ENCODE measurements at regions not wholly inside any gene's neighbourhood (a gene's known extent, or its start where the extent isn't known, plus 50 kb on each side); places are given as distances from the start of the nearest gene placed in this dataset.

DNA sequence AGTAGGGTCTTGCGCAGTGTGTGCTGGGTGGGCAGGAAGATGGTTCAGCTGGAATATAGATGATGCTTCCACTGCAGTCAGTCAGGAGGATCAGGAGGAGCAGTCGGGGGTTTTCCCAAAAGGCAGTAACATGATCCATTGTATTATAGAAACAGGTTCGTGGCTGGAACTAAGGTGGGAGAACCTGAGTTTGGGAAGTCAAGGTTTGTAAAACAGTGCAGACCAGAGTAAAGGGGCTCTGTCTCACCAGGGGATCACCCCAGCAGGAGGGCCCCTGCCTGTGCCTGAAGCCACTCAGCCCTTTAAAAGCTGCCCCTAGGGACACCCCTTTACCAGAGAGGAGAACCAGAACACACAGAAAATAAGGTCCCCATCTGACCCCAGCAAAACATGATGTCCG is 213.4 kb downstream of the AUH start:
- no peak overlapping the region for H2BK120ac ChIP-seq (replicated peaks; ENCODE audit: low read depth, low read length)
- TF ChIP-seq PHF8 (conservative IDR thresholded peaks at IDR 0.05; ENCODE audit: low read depth, low read length) (no peak), BACH1 (IDR thresholded peaks at IDR 0.05; ENCODE audit: low read length) (no peak), KDM5A (IDR thresholded peaks at IDR 0.05; ENCODE audit: low read length) (no peak), BRCA1 (IDR thresholded peaks at IDR 0.05; ENCODE audit: low read depth, low read length) (no peak), CEBPB (IDR thresholded peaks at IDR 0.05; ENCODE audit: low read depth, low read length) (no peak), SIRT6 (IDR thresholded peaks at IDR 0.05; ENCODE audit: low read length) (no peak), CBX8 (IDR thresholded peaks at IDR 0.05; ENCODE audit: borderline replicate concordance, low read depth, low read length) (no peak), RBBP5 (IDR thresholded peaks at IDR 0.05; ENCODE audit: borderline replicate concordance, low read depth, low read length) (no peak)
- peaks cover 0 to 12% (median 9%) of the 10 kb centered on the region in 4 experiments for H3K4me1 ChIP-seq (replicated peaks in 1 of 4; ENCODE audit: control insufficient read depth in 3 of 4, insufficient read depth in 4 of 4, low read length in 3 of 4)
- H4K8ac ChIP-seq (ENCODE audit: extremely low read depth, insufficient read depth, low read length), result no peak overlapping the region
- H3K56ac ChIP-seq (replicated peaks; ENCODE audit: insufficient read length, low read depth, low read length), result no peak overlapping the region
- no peak overlapping the region for H3K27ac ChIP-seq (ENCODE audit: low read depth, low read length)
- no peak overlapping the region for H2BK5ac ChIP-seq (ENCODE audit: low read depth, low read length)
- H3K4me2 ChIP-seq (ENCODE audit: insufficient read depth in 1 of 2, low read depth in 2 of 2, low read length in 2 of 2), result peak overlapping the region in 1 of 2 experiments; percentile 3; a peak in 1 of 4 replicates
- H3K23me2 ChIP-seq (ENCODE audit: low read depth, low read length), result no peaks in the 10 kb centered on the region
- H4K20me1 ChIP-seq (replicated peaks in 1 of 2; ENCODE audit: control insufficient read depth in 1 of 2, insufficient read depth in 2 of 2, low read length in 2 of 2), result no peaks in the 10 kb centered on the region
- no peak for DNase-seq (ENCODE audit: low read depth in 1 of 2, low spot score in 2 of 2)
- ChIA-PET CTCF (ENCODE audit: partially characterized antibody) (no interaction called here), POLR2A (ENCODE audit: partially characterized antibody) (no interaction called here)
- H4K91ac ChIP-seq (replicated peaks; ENCODE audit: insufficient read length, low read length), result no peak overlapping the region
- no peak overlapping the region for H2BK12ac ChIP-seq (ENCODE audit: low read depth, low read length)
- no peak overlapping the region for H3K4ac ChIP-seq (replicated peaks; ENCODE audit: insufficient read length, low read depth, low read length)
- no peaks in the 10 kb centered on the region for H3K79me2 ChIP-seq (ENCODE audit: control insufficient read depth in 1 of 2, insufficient read depth in 2 of 2, low read length in 2 of 2)
- H4K5ac ChIP-seq (ENCODE audit: insufficient read length, low read depth, low read length), result no peak overlapping the region
- no peak overlapping the region for H3K23ac ChIP-seq (ENCODE audit: insufficient read length)
- no peaks in the 10 kb centered on the region for H3K27me3 ChIP-seq (replicated peaks in 1 of 4; ENCODE audit: control insufficient read depth in 3 of 4, extremely low read depth in 1 of 4, insufficient read depth in 3 of 4, low read length in 3 of 4)
- no peak overlapping the region for H3K18ac ChIP-seq (ENCODE audit: extremely low read depth, low read length)
- no peak overlapping the region; the same call in 1 of the 2 replicates for H2AK5ac ChIP-seq (ENCODE audit: low read depth, low read length)
- no peak overlapping the region for H2BK20ac ChIP-seq (ENCODE audit: low read length)
- H3K14ac ChIP-seq (ENCODE audit: insufficient read length), result no peak overlapping the region
- H3K9ac ChIP-seq (replicated peaks in 1 of 4; ENCODE audit: extremely low read depth in 1 of 4, low read depth in 3 of 4, low read length in 3 of 4), result no peak overlapping the region
- no peak overlapping the region for H2AFZ ChIP-seq (ENCODE audit: low read length)
- H3K9me3 ChIP-seq (ENCODE audit: insufficient read depth in 2 of 2, low read depth in 1 of 2, low read length in 1 of 2), result peaks cover 22 to 25% of the 10 kb centered on the region in 2 experiments
- no peak overlapping the region; a peak in 1 of 8 replicates for H3K4me3 ChIP-seq (ENCODE audit: extremely low read depth in 1 of 4, insufficient read depth in 2 of 4, low read depth in 3 of 4, low read length in 4 of 4)
- H3K79me1 ChIP-seq (ENCODE audit: low read depth, low read length), result no peaks in the 10 kb centered on the region
- no peak for FAIRE-seq
- 59% methylated on average over 4 of the region's 4 CpGs; no CpG with 5 or more reads in 1 of the 2 experiments for WGBS, 2 experiments (ENCODE audit: extremely low coverage in 1 of 2, insufficient coverage in 1 of 2, insufficient read length in 1 of 2, insufficient replicate concordance in 2 of 2, low coverage in 1 of 2, low lambda C conversion rate in 2 of 2, missing lambda C conversion rate in 1 of 2)
- H2BK15ac ChIP-seq (ENCODE audit: low read length), result no peak overlapping the region
- H3K36me3 ChIP-seq (ENCODE audit: control insufficient read depth in 2 of 4, insufficient read depth in 4 of 4, low read length in 3 of 4), result no peaks in the 10 kb centered on the region; a peak in 1 of 8 replicates
